Vagina (tissue), 2 donors: ENCODE measurements at regions not wholly inside any gene's neighbourhood (a gene's known extent, or its start where the extent isn't known, plus 50 kb on each side); places are given as distances from the start of the nearest gene placed in this dataset.

Source experiments
- DNase-seq, 2 donors: peaks; one replicate each; pipeline ENCODE4 v3.0.0-alpha.2; 2017; ENCODE audit errors: extremely low spot score in 2 of 2
- H3K27ac ChIP-seq: fragments of 200-600 bp; sonication (generic); one replicate; pipeline ENCODE4 v1.5.1; 2019
- H3K27me3 ChIP-seq: fragments of 200-600 bp; sonication (generic); one replicate; pipeline ENCODE4 v1.5.1; 2019
- H3K36me3 ChIP-seq, 2 donors: fragments of 200-600 bp; sonication (generic); one replicate each; pipeline ENCODE4 v1.5.1; 2017 to 2019
- H3K4me1 ChIP-seq: fragments of 200-600 bp; sonication (generic); one replicate; pipeline ENCODE4 v1.5.1; 2019
- H3K4me3 ChIP-seq, 2 donors: fragments of 200-600 bp; sonication (generic); 1 replicate in 1 of 2; 2 replicates in 1 of 2; pipeline ENCODE4 v1.5.1; 2016 to 2019
- H3K9me3 ChIP-seq: fragments of 200-600 bp; sonication (generic); one replicate; pipeline ENCODE4 v1.5.1; 2019
- POLR2A ChIP-seq, 2 donors: fragments of 450-650 bp; IDR thresholded peaks; one replicate each; pipeline ENCODE4 v1.6.1; 2017; ENCODE audit warnings: antibody characterized with exemption in 2 of 2, mild to moderate bottlenecking in 2 of 2, moderate library complexity in 2 of 2
- POLR2AphosphoS5 ChIP-seq, 2 donors: sonication (generic); formaldehyde crosslinking; IDR thresholded peaks; one replicate each; pipeline ENCODE4 v1.9.0; 2017; ENCODE audit warnings: antibody characterized with exemption in 2 of 2, mild to moderate bottlenecking in 2 of 2, low read depth in 1 of 2; ENCODE audit not compliant: insufficient read depth in 1 of 2
- intact Hi-C: fragments of 100-400 bp; cut with DNase I; formaldehyde crosslinking; loops from one replicate; pipeline ENCODE4 v1.15.1; 2023
- TF ChIP-seq, protein P1 (sequence below), 3 experiments: fragments of 450-650 bp in 2 of 3; fragments of 200-600 bp in 1 of 3; sonication (generic) in 1 of 3; IDR thresholded peaks; one replicate each; pipeline ENCODE4 v1.5.1; 2017 to 2019; ENCODE audit warnings: antibody characterized with exemption in 3 of 3, mild to moderate bottlenecking in 2 of 3, moderate library complexity in 2 of 3

DNA sequence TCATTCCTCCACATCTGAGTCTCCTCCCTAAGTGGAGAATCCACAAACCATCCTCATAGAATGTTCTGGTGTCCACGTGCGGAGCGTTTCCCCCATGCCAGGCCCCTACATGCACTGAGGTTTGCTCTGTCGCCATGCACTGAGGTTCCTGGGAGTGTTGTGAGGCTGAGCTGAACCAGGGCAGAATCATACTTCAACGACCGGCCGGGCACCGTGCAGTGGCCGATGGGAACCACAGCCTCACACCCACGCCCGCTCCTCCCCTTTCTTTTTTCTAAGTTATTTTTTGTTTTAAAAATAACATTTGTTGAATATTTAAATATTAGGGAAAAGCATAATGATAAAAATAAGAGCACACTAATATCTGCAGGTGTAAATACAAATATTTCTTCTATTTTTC, 260.4 kb upstream of the IRX4 start:
- no peaks in the 10 kb centered on the region for H3K9me3 ChIP-seq
- TF ChIP-seq, protein P1, sequence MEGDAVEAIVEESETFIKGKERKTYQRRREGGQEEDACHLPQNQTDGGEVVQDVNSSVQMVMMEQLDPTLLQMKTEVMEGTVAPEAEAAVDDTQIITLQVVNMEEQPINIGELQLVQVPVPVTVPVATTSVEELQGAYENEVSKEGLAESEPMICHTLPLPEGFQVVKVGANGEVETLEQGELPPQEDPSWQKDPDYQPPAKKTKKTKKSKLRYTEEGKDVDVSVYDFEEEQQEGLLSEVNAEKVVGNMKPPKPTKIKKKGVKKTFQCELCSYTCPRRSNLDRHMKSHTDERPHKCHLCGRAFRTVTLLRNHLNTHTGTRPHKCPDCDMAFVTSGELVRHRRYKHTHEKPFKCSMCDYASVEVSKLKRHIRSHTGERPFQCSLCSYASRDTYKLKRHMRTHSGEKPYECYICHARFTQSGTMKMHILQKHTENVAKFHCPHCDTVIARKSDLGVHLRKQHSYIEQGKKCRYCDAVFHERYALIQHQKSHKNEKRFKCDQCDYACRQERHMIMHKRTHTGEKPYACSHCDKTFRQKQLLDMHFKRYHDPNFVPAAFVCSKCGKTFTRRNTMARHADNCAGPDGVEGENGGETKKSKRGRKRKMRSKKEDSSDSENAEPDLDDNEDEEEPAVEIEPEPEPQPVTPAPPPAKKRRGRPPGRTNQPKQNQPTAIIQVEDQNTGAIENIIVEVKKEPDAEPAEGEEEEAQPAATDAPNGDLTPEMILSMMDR (IDR thresholded peaks at IDR 0.05) = no peak
- no peak for TF ChIP-seq POLR2A (IDR thresholded peaks at IDR 0.05)
- TF ChIP-seq POLR2AphosphoS5 (IDR thresholded peaks at IDR 0.05; ENCODE audit: insufficient read depth in 1 of 2, low read depth in 1 of 2) = no peak
- no peak overlapping the region for H3K27ac ChIP-seq
- intact Hi-C loops = no loop called here
- H3K27me3 ChIP-seq = no peaks in the 10 kb centered on the region
- H3K36me3 ChIP-seq = no peaks in the 10 kb centered on the region
- DNase-seq = no peak
- no peaks in the 10 kb centered on the region for H3K4me1 ChIP-seq
- no peak overlapping the region for H3K4me3 ChIP-seq

DNA sequence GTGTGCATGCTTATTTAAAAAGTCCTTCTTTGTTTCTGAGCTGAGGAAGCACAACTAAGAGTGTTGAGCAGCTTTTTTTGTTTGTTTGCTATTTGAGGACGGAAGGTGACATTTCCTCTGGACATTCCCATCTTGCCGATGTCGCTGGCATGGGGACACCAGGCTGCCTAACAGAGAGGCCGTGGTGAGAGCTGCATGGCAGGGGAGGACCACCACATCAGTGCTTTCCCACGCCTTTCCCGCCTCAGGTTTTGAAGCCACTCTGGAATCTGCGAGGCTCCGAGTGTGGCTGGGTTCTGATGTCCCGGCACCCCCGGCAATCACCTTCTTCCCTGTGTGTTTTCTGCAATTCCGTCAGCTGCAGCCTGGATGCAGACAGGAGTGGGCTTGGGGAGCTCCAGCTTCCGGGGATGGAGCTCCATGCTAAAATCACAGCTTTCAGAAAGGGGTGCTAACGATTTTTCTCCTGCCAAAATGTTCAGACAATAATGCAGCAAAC, 259.8 kb upstream of the IRX4 start:
- no peak overlapping the region for H3K27ac ChIP-seq
- no peak for TF ChIP-seq POLR2AphosphoS5 (IDR thresholded peaks at IDR 0.05; ENCODE audit: insufficient read depth in 1 of 2, low read depth in 1 of 2)
- TF ChIP-seq POLR2A (IDR thresholded peaks at IDR 0.05) = no peak
- TF ChIP-seq, protein P1 (IDR thresholded peaks at IDR 0.05) = no peak
- no peaks in the 10 kb centered on the region for H3K9me3 ChIP-seq
- no peaks in the 10 kb centered on the region for H3K36me3 ChIP-seq
- H3K4me1 ChIP-seq = no peaks in the 10 kb centered on the region
- H3K4me3 ChIP-seq = no peak overlapping the region
- intact Hi-C loops = no loop called here
- no peaks in the 10 kb centered on the region for H3K27me3 ChIP-seq
- DNase-seq = no peak

DNA sequence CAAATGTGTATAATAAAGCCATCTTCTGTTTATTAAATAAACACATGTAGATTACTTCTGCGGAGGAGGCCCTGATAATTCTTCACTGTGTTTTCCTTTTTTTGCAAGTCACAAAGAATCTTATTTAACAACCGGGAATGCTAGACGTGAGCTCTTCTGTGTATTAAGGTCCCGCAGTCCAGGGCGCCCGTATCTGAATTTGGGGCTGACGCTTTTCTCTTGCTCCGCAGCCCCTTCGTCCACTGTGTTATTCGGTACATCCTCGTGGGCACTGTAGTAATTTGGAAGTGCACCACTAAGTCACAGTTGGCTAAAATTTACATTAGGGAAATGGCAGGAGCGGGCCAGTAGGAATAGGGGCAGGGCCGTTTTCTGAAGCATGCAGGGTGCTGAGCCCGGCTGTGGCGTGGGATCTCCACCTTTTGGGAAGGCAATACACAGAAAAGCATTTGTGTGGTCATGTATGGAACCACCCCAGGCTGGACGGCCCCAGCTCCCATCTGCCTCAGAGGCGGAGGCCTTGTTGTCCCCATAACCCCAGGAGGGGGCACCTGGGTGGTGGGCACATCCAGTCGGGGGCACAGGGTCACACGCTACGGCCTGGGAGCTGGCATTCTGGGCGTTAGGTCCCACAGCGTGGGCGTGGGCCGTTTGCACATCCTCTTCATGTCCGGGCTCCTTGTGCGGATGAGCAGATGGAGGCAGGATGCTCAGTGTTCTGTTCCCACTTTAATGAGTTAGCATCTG, 258.7 kb upstream of the IRX4 start:
- H3K27me3 ChIP-seq = no peaks in the 10 kb centered on the region
- no peak overlapping the region for H3K27ac ChIP-seq
- H3K4me1 ChIP-seq = no peaks in the 10 kb centered on the region
- DNase-seq = no peak
- no peaks in the 10 kb centered on the region for H3K36me3 ChIP-seq
- TF ChIP-seq POLR2A (IDR thresholded peaks at IDR 0.05) = no peak
- TF ChIP-seq POLR2AphosphoS5 (IDR thresholded peaks at IDR 0.05; ENCODE audit: insufficient read depth in 1 of 2, low read depth in 1 of 2) = no peak
- TF ChIP-seq, protein P1 (IDR thresholded peaks at IDR 0.05) = no peak
- intact Hi-C loops = no loop called here
- H3K9me3 ChIP-seq = no peaks in the 10 kb centered on the region
- no peak overlapping the region for H3K4me3 ChIP-seq

DNA sequence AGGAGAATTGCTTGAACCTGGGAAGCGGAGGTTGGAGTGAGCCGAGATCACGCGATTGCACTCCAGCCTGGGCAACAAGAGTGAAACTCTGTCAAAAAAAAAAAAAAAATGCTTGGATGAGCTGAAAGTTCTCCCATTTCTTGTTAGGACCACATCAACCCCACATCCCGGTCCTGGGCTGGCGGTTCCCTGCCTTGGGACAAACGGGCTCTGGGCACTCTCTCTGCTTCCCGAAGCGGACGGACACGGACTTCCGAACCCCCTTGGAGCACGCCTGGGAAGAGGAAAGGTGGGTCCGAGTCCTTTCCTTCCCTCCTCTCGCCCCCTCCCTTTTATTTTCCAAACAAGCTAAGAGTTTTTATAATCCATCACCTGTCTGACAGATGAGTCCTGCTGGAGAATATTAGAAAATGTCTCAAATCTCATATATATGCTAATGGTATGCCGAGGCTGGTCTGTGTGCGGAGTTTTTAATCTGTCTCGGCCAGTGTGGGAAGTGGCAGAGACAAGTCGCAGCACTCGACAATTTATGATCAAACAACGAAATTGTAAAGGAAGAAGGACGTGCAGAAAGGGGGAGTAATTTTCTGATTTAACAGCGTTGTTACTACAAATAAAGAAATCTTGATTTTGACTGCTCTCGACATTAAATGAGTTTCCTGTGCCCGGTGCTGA, 257.9 kb upstream of the IRX4 start:
- DNase-seq = no peak
- H3K27ac ChIP-seq = no peak overlapping the region
- H3K9me3 ChIP-seq = no peaks in the 10 kb centered on the region
- intact Hi-C loops = no loop called here
- no peaks in the 10 kb centered on the region for H3K36me3 ChIP-seq
- H3K4me3 ChIP-seq = no peak overlapping the region
- H3K4me1 ChIP-seq = no peaks in the 10 kb centered on the region
- no peaks in the 10 kb centered on the region for H3K27me3 ChIP-seq
- TF ChIP-seq POLR2A (IDR thresholded peaks at IDR 0.05) (no peak), POLR2AphosphoS5 (IDR thresholded peaks at IDR 0.05; ENCODE audit: insufficient read depth in 1 of 2, low read depth in 1 of 2) (no peak)

DNA sequence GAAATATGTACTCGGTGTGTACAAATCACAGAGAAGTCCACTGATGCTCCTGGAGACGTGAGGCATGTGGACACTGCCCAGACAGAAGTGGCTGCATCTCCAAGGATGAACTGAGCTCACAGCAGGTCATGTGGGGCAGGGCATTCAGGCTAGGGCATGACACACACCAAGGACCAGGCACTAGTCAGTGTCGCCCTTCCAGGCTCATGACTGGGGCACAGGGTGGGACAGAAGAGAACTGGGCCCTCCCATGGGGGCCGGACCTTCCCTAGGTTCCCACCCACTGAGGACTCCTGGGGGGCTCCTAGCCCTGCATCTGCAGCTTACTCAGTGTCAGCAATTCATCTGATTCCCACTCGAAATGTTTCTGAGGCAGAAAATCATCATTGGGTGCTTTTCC, 256.8 kb upstream of the IRX4 start:
- TF ChIP-seq POLR2AphosphoS5 (IDR thresholded peaks at IDR 0.05; ENCODE audit: insufficient read depth in 1 of 2, low read depth in 1 of 2) = no peak
- H3K4me3 ChIP-seq = no peak overlapping the region
- DNase-seq = no peak
- intact Hi-C loops = no loop called here
- H3K36me3 ChIP-seq = no peaks in the 10 kb centered on the region
- H3K4me1 ChIP-seq = no peaks in the 10 kb centered on the region
- H3K27me3 ChIP-seq = no peaks in the 10 kb centered on the region
- no peak overlapping the region for H3K27ac ChIP-seq
- no peaks in the 10 kb centered on the region for H3K9me3 ChIP-seq

DNA sequence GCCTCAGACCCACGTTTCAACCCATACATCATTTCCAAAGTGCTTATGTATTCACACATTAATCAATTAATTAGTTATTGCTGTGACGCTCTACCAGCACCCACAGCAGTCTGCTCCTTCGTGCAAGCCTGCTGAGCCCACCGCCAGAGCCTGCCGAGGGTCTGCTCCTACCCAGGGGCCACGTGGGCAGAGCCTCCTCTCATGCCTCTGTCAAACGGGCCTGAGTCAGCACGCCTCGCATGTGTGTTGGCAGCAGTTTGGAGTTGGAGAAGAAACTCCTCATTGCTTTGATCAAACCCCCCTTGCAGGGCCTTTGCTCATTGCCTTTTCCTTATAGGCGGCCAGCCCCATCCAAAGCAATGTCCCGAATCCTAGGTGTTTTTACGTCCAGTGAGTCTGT, 256.2 kb upstream of the IRX4 start:
- H3K27me3 ChIP-seq = no peaks in the 10 kb centered on the region

More for the DNA sequence above, 256.2 kb upstream of the IRX4 start:
- DNase-seq = no peak
- intact Hi-C loops = no loop called here
- no peaks in the 10 kb centered on the region for H3K4me1 ChIP-seq
- no peak overlapping the region for H3K27ac ChIP-seq
- H3K36me3 ChIP-seq = no peaks in the 10 kb centered on the region
- no peaks in the 10 kb centered on the region for H3K9me3 ChIP-seq
- H3K4me3 ChIP-seq = no peak overlapping the region
- TF ChIP-seq, protein P1 (IDR thresholded peaks at IDR 0.05) = no peak
- no peak for TF ChIP-seq POLR2A (IDR thresholded peaks at IDR 0.05)
